Erythroblast (primary cell): ENCODE measurements at regions not wholly inside any gene's neighbourhood (a gene's known extent, or its start where the extent isn't known, plus 50 kb on each side); places are given as distances from the start of the nearest gene placed in this dataset.

Experiments used
- GATA1 ChIP-seq: IDR thresholded peaks from 2 replicates; pipeline ENCODE4 v1.6.1; 2011; ENCODE audit warnings: low read depth, mild to moderate bottlenecking, control low read depth, low read length, moderate library complexity
- POLR2A ChIP-seq: IDR thresholded peaks from 2 replicates; pipeline ENCODE4 v1.6.1; 2011; ENCODE audit warnings: mild to moderate bottlenecking, low read length

- no peak for TF ChIP-seq POLR2A
- no peak for TF ChIP-seq GATA1
These were observed 182.2 kb upstream of the MDGA2 start for GRCh38 chr14:47857646-47858045.
